Astrocyte (in vitro differentiated cells and primary cell): ENCODE measurements at regions not wholly inside any gene's neighbourhood (a gene's known extent, or its start where the extent isn't known, plus 50 kb on each side); places are given as distances from the start of the nearest gene placed in this dataset.

Experiments
- DNase-seq: peaks from one replicate; pipeline ENCODE4 v3.0.0-alpha.2; 2010; ENCODE audit warnings: low read depth
- FAIRE-seq: peaks from 2 replicates; lab custom pipeline; 2011; peaks lifted over from hg19 to GRCh38; lab: Jason Lieb, UNC
- H2AFZ ChIP-seq: 2 replicates; pipeline ENCODE4 v1.6.0; 2012; ENCODE audit warnings: low read depth, low read length, inconsistent platforms
- H3K27ac ChIP-seq: 2 replicates; pipeline ENCODE4 v1.5.1; 2011; ENCODE audit warnings: low read depth, low read length, inconsistent platforms
- H3K27me3 ChIP-seq: 2 replicates; pipeline ENCODE4 v1.6.0; 2011; ENCODE audit warnings: low read length, inconsistent platforms; ENCODE audit not compliant: insufficient read depth
- H3K36me3 ChIP-seq: 2 replicates; pipeline ENCODE4 v1.5.1; 2011; ENCODE audit warnings: low read length, inconsistent platforms; ENCODE audit not compliant: insufficient read depth
- H3K4me1 ChIP-seq: 2 replicates; pipeline ENCODE4 v1.5.1; 2011; ENCODE audit warnings: low read length, inconsistent platforms; ENCODE audit not compliant: insufficient read depth
- H3K4me2 ChIP-seq: 2 replicates; pipeline ENCODE4 v1.6.0; 2012; ENCODE audit warnings: low read length, inconsistent platforms
- H3K4me3 ChIP-seq: 2 replicates; pipeline ENCODE4 v1.5.1; 2011; ENCODE audit warnings: low read depth, mild to moderate bottlenecking, low read length, inconsistent platforms; ENCODE audit not compliant: insufficient read depth
- H3K79me2 ChIP-seq: 2 replicates; pipeline ENCODE4 v1.6.0; 2012; ENCODE audit warnings: mild to moderate bottlenecking, low read length, inconsistent platforms; ENCODE audit not compliant: insufficient read depth
- H3K9ac ChIP-seq: 2 replicates; pipeline ENCODE4 v1.6.0; 2012; ENCODE audit warnings: mild to moderate bottlenecking, low read length, inconsistent platforms
- H3K9me3 ChIP-seq: 2 replicates; pipeline ENCODE4 v1.5.1; 2012; ENCODE audit warnings: low read depth, mild to moderate bottlenecking, low read length, inconsistent platforms; ENCODE audit not compliant: insufficient read depth
- H4K20me1 ChIP-seq: 2 replicates; pipeline ENCODE4 v1.6.0; 2012; ENCODE audit warnings: low read length, inconsistent platforms; ENCODE audit not compliant: insufficient read depth
- H3K27ac Mint-ChIP-seq: one replicate; pipeline ENCODE4 v1.8.0; 2021; ENCODE audit warnings: mild to moderate bottlenecking, mixed read lengths; ENCODE audit not compliant: unreplicated experiment
- H3K27me3 Mint-ChIP-seq: one replicate; pipeline ENCODE4 v1.8.0; 2021; ENCODE audit warnings: low read depth, mixed read lengths; ENCODE audit not compliant: unreplicated experiment
- H3K36me3 Mint-ChIP-seq: one replicate; pipeline ENCODE4 v1.8.0; 2021; ENCODE audit warnings: low read depth, mixed read lengths; ENCODE audit not compliant: unreplicated experiment
- H3K4me1 Mint-ChIP-seq: one replicate; pipeline ENCODE4 v1.8.0; 2021; ENCODE audit warnings: low read depth, mixed read lengths; ENCODE audit not compliant: unreplicated experiment
- H3K4me3 Mint-ChIP-seq: one replicate; pipeline ENCODE4 v1.8.0; 2021; ENCODE audit warnings: mild to moderate bottlenecking, moderate library complexity, mixed read lengths; ENCODE audit not compliant: unreplicated experiment
- H3K9me3 Mint-ChIP-seq: one replicate; pipeline ENCODE4 v1.8.0; 2021; ENCODE audit warnings: mild to moderate bottlenecking, mixed read lengths; ENCODE audit not compliant: unreplicated experiment
- EZH2 ChIP-seq: IDR thresholded peaks from 2 replicates; pipeline ENCODE4 v1.6.1; 2012; ENCODE audit warnings: mild to moderate bottlenecking, low read length, inconsistent platforms; ENCODE audit not compliant: insufficient read depth
- TF ChIP-seq, protein P1 (sequence below): IDR thresholded peaks from 2 replicates; pipeline ENCODE4 v1.5.1; 2011; ENCODE audit warnings: low read depth, mild to moderate bottlenecking, inconsistent platforms, low read length, moderate library complexity; ENCODE audit not compliant: insufficient read depth

DNA sequence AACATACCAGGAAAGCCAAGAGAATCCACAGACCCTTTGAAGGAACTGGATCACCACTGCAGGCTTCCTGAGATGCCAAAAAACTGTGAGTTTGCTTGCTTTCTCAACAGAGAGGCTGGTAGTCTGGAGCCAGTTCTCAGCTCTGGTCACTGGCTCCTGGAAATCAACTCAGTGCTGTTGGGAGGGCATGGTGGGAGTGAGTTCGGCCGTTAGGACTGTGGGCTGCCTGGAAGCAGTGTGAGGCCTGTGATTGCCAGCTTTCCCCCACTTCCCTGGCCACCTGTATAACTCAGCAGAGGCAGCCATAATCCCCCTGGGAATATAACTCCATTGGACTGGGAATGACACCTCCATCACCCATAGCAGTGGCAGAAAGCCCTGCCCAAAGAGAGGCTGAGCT, 122.0 kb upstream of the FSTL5 start:
- Mint-ChIP-seq H3K4me1 (no peaks in the 10 kb centered on the region), H3K27ac (no peak overlapping the region), H3K27me3 (no peaks in the 10 kb centered on the region), H3K36me3 (no peaks in the 10 kb centered on the region), H3K4me3 (no peak overlapping the region), H3K9me3 (no peaks in the 10 kb centered on the region)
- no peaks in the 10 kb centered on the region for H3K36me3 ChIP-seq
- H3K27me3 ChIP-seq, result no peaks in the 10 kb centered on the region
- no peaks in the 10 kb centered on the region for H3K9me3 ChIP-seq
- no peak for TF ChIP-seq EZH2
- TF ChIP-seq, protein P1, sequence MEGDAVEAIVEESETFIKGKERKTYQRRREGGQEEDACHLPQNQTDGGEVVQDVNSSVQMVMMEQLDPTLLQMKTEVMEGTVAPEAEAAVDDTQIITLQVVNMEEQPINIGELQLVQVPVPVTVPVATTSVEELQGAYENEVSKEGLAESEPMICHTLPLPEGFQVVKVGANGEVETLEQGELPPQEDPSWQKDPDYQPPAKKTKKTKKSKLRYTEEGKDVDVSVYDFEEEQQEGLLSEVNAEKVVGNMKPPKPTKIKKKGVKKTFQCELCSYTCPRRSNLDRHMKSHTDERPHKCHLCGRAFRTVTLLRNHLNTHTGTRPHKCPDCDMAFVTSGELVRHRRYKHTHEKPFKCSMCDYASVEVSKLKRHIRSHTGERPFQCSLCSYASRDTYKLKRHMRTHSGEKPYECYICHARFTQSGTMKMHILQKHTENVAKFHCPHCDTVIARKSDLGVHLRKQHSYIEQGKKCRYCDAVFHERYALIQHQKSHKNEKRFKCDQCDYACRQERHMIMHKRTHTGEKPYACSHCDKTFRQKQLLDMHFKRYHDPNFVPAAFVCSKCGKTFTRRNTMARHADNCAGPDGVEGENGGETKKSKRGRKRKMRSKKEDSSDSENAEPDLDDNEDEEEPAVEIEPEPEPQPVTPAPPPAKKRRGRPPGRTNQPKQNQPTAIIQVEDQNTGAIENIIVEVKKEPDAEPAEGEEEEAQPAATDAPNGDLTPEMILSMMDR, result no peak
- H3K4me3 ChIP-seq, result no peak overlapping the region
- FAIRE-seq, result no peak
- H4K20me1 ChIP-seq, result no peaks in the 10 kb centered on the region
- no peak overlapping the region for H2AFZ ChIP-seq
- no peaks in the 10 kb centered on the region for H3K4me1 ChIP-seq
- no peaks in the 10 kb centered on the region for H3K79me2 ChIP-seq
- H3K4me2 ChIP-seq, result no peak overlapping the region
- no peak overlapping the region for H3K27ac ChIP-seq
- no peak overlapping the region for H3K9ac ChIP-seq
- DNase-seq, result no peak

DNA sequence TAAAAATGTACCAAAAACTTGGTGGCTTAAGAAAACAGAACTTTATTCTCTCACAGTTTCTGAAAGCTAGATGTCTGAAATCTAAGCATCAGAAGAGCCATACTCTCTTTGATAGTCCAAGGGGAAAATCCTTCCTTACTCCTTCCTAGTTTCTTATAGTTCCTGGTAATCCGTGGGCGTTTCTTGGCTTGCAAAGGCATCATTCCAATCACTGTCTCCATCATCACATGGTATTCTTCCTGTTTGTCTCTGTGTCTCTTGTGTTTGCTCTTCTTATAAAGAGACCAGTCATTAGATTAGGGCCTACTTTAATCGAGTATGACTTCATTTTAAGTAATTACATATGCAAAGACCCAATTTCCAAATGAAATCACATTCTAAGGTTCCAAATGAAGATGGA, 118.9 kb upstream of the FSTL5 start:
- Histone ChIP-seq H3K36me3 (no peaks in the 10 kb centered on the region), H3K27me3 (no peaks in the 10 kb centered on the region), H3K9me3 (no peaks in the 10 kb centered on the region), H3K79me2 (no peaks in the 10 kb centered on the region), H3K4me2 (no peak overlapping the region), H3K27ac (no peak overlapping the region), H4K20me1 (no peaks in the 10 kb centered on the region), H3K4me1 (no peaks in the 10 kb centered on the region), H2AFZ (no peak overlapping the region), H3K4me3 (no peak overlapping the region), H3K9ac (no peak overlapping the region)
- Mint-ChIP-seq H3K27ac (no peak overlapping the region), H3K4me1 (no peaks in the 10 kb centered on the region), H3K9me3 (no peaks in the 10 kb centered on the region), H3K36me3 (no peaks in the 10 kb centered on the region), H3K27me3 (no peaks in the 10 kb centered on the region), H3K4me3 (no peak overlapping the region)
- FAIRE-seq, result no peak
- TF ChIP-seq, protein P1, result no peak
- TF ChIP-seq EZH2, result no peak
- DNase-seq, result no peak

DNA sequence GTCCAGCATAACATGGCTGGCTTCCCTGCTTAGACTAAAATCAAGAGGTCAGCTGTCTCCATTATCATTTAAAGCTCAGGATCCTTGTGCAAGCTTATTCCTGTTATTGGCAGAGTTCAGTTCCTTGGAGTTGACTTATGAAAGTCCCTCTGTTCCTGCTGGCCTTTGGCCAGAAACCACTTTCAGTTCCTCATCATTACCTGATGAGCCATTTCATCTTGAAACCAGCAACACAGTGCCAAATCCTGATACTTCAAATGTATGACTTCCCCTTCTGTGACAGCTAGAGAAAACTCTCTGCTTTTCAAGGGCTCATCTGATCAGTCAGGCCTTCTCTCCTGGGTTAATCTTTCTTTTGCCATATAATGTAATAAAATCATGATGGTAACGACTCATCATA, 110.6 kb upstream of the FSTL5 start:
- no peak for FAIRE-seq
- H3K4me1 ChIP-seq, result no peaks in the 10 kb centered on the region

More for the DNA sequence above, 110.6 kb upstream of the FSTL5 start:
- Mint-ChIP-seq H3K4me3 (no peak overlapping the region), H3K27ac (no peak overlapping the region), H3K36me3 (no peaks in the 10 kb centered on the region), H3K4me1 (no peaks in the 10 kb centered on the region), H3K9me3 (no peaks in the 10 kb centered on the region), H3K27me3 (no peaks in the 10 kb centered on the region)
- H3K4me3 ChIP-seq, result no peak overlapping the region
- H3K9me3 ChIP-seq, result no peaks in the 10 kb centered on the region
- no peak for DNase-seq
- TF ChIP-seq, protein P1, result no peak
- TF ChIP-seq EZH2, result no peak
- no peaks in the 10 kb centered on the region for H3K27me3 ChIP-seq
- no peaks in the 10 kb centered on the region for H4K20me1 ChIP-seq
- H2AFZ ChIP-seq, result no peak overlapping the region
- no peak overlapping the region for H3K9ac ChIP-seq
- no peaks in the 10 kb centered on the region for H3K79me2 ChIP-seq
- no peak overlapping the region for H3K27ac ChIP-seq
- no peaks in the 10 kb centered on the region for H3K36me3 ChIP-seq
- no peak overlapping the region for H3K4me2 ChIP-seq
